ENCODE measurements at regions not wholly inside any gene's neighbourhood (a gene's known extent, or its start where the extent isn't known, plus 50 kb on each side); places are given as distances from the start of the nearest gene placed in this dataset.
A peak's percentile ranks its signal among the peaks of the same experiment; 100 is the strongest.

DNA sequence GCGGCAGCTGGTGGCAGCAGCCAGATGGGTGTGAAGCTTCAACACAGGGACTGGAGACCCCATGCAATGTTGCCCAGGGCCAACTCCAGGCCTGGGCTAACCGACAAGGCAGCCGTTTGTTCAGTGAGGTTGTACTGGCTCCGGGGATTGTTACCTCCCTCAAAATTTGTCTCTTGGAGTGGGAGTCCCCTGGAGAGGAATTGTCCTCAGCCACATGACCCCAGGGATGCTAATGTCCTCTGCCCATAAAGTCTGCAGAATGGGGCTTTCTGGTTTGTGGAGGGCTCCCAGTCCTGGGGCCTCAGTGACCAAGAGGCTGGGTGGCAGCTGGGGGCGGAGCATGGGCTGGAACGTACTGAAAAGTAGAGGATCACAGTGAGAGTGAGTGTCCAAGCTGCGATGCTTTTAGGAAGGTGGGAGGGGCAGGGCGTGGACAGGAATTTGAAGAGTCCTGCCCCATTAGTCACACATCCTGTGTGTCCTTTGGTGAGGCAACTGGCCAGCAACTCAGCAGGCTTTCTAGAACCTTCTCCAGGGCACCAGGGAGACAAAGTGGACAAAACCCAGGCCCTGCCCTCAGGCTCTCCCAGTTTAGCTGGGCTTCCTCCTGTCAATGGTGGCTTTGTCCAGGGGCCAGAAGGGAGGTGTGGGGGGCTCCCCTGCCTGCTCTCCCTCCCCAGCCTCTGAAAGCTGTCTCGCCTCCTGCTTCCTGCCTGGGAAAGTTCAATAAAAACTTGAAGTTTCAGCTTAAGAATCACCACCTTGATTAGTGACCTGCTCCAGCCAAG, 114.0 kb downstream of the NSG2 start:
- DNase-seq = no peak

DNA sequence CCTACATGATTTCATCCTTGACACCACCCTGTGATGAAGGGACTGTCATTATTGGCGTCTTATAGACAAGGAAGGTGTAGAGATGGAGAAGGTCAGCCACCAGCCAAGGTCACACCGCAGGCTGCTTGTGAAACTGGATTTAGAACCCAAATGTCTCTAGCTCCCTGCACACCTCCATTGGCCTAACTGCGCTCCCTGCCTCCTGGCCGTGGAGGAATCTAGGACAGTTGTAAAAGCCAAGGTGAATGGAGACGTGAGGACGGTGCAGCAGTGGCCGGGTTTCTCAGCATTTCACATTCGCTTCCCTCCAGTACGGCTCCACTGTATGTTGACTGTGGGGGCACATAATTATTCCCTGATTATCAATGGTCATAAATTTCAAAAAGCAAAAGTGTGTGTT, 119.9 kb downstream of the NSG2 start:
- no peak for DNase-seq

DNA sequence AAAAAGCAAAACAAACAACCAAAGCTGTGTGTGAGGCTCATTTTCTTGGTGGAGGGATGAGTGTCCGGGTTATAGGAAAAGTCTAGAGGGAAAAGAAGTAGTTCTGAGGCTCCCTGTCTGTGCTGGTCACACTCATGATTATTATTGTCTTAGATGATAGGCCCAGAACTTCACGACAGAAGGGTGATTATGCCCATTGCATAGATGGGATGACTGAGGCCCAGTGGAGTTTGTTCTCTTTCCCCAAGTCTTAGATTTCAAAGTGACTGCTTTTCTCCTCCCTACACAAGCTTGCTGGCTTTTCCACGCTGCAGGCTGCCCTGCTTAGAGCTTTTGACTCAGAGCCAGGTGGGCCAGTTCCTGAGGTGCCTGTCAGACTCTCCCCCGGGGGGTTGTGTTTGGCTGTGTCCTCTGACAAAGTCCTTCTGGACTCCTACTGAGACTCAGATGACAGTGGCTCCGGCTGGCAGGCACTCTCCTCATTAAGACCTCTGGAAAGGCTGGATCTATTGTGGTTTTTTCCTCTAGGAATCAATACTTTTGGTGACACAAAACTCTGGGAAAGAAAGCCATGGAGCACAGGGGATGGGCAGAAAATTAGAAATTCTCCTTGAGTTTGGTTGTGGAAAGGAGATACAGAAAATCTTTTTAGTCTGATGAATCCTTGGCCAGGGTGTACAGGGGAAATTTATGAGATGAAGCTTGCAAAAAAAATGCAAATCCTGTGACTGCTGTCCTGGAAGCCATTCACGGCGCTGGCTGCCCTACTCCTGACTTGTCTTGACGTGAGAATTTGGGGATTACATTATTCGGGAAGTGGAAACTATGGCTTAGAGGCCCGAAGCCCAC, 120.9 kb downstream of the NSG2 start:
- no peak for DNase-seq

DNA sequence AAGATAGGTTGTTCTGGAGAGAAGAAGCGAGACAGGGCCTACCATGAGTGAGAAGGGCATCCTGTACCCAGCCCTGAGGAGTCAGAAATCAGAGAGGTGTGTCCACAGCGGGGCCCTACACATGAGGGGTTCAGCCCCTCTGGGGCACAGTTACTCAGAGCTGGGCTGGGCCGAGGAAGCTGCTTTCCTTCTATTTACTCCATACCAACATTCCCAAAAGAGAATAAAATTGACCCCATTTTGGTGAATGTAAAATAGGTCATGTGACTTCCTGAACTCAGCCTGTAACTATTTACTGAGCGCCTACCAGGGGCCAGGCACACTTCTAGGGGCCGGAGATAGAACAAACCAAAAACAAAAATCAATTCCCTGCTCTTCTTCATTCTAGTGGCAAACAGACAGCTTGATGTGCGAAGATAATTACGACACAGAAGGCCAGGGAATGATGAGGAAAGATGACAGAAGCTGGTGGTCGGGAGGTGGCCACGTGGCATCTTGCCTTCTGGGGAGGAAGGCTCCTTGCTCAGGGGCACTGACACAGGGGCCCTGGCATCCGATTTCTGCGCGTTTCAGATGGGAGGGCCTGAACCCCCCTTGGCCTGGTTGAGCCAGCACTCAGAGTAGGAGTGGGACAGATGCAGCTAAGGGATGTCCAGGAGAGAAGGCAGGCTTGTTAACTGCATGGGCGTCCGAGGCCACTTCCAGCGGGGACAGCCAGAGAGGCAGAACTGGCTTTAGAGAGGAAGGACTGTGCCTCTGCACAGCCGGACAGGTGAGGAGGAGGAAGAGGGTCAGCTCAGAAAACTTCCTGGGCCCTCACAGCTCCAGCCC, 121.8 kb downstream of the NSG2 start:
- no peak for DNase-seq

DNA sequence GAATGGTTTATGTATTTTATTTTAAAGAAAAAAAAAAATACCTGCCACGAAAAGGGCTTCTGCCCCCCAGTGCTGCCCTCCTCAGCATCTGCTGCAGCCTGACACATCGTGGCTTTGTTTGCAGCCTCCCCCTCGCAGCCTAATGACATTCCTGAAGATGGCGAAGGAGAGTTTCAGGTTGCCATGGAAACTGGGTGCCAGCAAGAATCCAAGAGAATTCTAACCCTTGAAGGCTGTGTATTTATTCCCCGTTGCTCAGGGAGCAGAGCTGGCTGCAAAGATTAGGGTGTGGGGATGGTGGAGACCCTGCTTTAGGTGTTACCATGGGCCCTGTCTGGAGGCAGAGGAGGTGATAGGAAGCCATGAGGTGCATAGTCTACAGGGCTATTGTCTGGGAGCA, 126.6 kb downstream of the NSG2 start:
- no peak for DNase-seq

DNA sequence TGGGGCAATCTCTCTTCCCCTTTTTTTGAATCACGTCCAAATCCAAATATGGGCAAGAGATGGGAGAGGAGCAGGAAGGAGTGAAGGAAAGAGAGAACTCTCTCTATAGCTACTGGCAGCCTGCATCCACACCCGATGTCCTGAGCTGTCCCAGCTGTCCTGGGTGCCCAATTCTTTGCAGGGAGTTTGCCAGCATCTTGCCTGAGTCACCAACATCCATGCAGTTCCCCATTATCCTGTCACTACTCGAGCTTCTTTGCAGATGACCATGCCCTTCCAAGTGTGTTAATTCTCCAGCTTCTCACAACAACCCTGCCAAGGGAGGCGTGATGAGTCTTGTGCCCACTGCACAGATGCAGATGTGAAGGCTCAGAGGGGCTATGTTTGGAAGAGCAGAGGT, 127.1 kb downstream of the NSG2 start:
- no peak for DNase-seq

DNA sequence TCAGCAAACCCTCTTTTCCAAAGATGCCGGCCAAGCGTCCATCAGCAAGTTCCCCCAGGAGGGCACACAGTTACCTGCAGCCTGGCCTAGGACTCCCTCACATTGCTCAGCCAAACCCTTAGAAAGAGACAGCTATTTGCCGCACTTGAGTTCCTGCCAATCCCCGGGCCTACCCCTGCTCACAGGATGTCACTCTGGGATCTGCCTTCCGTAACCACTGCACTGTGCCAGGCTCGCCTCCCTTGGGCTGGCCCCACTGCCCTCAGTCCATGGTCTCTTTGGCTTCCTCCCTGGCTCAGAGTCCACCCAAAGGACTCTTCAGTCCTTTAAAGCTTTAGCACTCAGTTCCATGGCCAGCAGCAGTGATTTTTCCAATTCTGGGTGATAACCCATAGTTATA, 128.3 kb downstream of the NSG2 start:
- DNase-seq = no peak

DNA sequence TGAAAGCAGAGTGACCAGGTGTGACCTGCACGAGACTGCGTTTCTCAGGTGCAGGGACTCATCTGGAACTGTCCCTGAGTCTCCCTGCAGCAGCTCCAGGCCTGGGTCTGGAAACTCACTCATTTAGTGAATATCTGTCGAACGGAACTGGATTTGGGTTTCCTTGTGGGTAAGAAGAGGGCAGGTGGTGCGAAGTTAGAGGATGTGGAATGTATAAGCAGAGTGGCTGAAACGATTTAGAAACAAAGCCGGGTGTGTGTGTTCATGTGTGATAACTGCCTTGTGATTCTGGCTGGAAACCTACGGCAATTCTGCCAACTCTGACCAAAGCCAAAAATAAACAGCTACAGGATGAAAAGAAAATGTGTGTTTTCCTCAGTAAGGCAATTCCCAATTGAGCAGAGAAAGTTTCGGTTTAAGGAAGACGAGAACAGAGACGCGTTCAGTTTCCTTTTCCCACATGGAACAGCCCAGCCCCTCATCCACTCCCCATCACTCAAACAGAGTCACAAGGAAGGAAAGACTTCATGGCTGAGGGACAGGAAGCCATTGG, 130.3 kb downstream of the NSG2 start:
- DNase-seq = no peak

DNA sequence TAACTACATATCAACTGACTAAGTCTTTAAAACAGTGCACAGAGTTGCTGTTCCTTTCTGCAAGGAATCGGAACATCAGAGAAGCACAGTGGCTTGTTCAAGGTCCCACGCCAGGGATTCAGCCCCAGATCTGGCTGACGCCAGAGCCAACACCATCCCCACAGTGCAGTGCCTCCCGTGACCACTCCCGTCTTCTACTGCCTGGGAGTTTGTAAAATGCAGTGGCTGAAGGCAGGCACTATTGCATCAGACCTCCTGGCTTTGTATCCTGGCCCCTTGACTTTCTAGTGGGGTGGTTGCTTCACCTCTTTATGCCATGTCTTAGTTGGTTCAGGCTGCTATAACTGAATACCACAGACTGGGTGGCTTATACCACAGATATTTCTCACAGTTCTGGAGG, 131.0 kb downstream of the NSG2 start:
- no peak for DNase-seq

DNA sequence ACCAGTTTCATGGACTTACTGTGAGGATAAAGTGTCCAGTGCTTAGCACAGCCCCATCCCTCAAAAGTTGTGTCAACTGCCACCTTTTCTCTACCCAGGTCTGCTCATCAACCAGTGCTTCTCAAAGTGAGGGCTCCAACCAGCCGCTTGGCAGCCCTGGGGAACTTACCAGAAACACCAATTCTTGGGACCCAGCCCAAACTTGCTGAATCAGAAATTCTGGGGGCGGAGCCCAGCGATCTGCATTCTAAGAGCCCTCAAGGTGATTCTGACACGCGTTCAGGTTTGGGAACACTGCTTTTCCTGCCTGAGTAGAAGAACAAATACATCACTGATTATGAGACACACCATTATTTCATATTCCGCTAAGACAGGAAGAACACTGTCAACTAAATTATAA, 132.0 kb downstream of the NSG2 start:
- no peak for DNase-seq

DNA sequence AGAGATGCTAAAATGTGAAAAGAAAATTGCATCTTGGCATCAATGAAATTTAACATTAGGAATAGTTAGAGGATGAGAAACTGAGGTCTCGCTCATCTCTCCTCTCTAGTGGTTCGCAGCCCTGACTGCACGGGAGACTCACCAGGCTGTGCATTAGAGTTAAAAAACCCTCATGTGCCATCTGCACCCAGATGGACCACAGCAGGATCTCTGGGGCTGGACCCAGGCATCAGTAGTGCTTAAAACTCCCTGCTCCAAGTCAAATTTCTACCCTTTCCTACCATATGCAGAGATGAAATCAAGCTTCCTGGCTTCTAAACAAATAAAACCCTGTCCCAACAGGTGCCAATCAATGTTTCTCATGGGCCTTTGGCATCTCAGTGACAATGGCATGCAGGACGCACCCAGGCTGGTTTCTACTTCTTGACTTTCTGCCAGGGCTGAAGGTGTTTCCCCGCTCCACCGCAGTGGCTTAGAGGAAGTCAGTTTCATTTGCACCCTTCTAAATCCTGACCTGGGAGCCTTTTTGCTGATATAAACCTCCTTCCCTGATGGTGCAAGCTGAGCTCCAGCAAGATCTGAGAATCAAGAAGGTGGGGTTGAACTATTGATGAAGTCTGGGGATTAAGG, 132.6 kb downstream of the NSG2 start:
- DNase-seq = no peak

DNA sequence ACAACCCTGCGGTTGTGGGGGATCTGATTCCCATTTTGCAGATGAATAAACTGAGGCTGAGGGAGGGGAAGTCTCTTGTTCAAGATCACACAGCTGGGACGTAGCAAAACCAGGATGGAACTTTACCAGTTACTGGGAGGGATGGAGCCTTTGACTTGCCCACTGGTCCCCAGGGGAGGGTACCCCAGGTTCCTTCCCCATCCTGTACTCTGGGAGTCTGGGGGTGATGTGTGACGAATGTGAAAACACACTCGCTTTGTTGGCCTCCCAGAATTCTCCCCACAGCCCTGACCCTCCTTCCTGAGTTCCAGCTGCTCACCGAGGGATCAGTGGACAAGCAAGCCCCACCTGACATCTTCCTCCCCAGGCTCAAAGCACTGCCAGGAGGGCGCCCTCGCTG, 135.1 kb downstream of the NSG2 start:
- no peak for DNase-seq

DNA sequence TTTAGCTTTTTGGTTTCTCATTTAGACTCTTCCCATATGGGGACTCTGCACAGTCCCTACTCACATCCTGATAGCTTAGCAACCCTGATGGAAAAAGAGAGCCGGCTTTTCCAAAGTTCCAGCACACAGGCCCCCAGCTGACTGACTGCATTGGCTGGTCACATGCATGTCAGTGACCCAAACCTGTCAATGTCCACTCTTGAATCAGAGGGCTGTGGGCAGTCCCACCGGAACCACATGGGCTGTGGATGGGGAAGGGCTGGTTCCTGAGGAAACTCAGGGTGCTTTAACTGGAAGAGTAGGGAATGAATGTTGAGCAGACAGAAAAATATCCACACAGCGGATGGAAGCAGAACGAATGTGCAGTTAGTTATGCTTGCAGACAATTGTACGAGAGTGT, 136.6 kb downstream of the NSG2 start:
- DNase-seq = no peak

DNA sequence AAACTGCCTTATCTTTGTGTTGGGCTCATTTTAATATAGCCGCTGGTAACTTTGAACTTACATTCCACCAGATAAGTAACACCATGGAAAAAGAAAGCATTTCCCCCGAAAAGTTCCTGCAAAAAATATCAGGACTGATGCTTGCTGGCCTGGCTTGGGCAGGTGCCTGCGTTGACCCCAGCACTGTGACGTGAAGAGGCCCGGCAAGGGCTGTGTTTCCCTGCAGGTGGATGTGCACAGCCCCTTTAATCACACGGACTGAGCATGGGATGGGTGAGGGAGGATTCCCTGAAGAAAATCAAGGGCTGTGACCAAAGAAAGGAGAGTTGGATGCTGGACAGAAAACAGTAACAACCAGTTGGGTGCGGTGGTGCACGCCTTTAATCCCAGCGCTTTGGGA, 138.2 kb downstream of the NSG2 start:
- no peak for DNase-seq

DNA sequence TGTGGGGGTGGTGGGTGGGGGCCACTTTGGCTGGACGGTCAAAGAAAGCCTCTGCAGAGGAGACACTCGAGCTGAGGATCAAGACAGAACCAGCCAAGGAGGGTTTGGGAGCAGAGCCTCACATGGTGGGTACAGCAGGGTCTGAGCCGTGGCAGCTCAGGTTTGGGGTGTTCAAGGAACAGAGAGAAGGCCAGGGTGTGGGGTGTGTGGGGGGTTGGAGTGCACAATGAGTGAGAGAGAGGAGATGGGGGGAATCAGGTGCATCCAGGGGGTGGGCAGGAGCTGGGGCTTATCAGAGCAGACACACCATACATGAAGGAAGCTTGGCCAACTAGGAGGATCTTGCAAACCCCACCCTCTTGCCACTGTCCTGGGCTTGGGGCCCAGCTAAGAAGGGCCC, 140.0 kb downstream of the NSG2 start:
- no peak for DNase-seq

DNA sequence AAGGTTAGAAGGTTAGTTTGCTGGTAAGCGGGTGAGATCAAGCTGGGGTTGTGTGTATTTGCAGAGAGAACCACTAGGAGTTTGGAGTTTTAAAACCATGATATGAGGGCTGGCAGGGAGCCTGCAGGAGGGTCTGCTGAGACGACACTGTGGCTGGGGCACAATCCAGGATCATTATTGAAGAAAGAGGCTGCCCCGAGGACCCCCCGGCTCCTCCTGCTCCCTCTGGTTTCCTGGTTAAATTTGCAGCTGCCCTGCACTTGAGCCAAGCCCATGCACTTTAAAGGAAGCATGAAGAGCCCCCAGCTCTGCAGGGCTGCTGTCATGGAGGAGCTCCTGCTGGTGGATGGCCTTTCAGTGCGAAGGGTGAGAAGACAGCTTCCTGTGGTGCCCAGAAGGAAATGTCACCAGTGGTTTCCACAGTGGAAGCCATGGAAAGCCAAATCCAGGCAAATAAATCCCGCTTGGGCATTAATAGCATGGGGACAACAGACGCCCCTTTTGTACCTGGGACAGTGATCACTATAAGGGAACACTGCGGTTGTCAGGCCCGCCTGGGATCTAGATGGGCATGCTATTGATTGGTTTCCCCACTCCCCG, 140.7 kb downstream of the NSG2 start:
- no peak for DNase-seq

DNA sequence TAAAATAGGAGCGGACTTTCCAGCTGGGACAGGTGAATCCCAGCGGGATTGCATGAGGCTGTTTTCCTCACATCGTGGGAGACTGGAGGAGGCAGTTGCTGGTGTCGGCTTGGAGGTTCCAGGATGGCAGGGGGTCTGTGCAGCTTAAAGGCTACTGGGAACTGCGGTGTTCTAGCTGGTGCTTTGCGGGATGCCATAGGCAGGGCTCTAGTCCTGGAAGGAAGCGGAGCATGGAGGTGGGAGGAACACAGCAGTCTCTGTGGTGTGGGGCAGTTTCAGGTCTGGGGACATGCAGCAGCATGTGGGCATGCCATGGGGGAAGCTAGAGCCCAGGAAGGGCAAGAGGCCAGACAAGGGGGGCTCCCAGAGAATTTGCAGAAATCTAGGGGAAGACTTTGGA, 141.5 kb downstream of the NSG2 start:
- no peak for DNase-seq

DNA sequence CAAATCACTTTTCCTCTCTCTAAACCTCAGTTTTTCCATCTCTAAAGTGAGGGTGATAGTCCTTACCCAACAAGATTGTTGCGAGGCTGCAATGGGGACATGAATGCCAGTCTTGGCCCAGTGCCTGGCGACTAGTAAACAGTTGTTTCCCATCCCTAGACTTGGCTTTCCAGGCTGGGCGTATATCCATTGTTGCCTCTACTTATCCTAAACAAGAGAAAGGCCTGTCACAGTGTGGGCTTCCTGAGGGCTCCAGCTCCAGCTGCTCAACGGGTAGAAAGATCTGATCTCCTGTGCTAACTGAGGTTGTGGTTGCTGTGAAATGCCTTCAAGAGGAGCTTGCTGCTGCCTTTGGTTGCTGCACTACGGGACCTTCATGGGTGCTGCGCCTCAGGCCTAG, 142.0 kb downstream of the NSG2 start:
- no peak for DNase-seq

DNA sequence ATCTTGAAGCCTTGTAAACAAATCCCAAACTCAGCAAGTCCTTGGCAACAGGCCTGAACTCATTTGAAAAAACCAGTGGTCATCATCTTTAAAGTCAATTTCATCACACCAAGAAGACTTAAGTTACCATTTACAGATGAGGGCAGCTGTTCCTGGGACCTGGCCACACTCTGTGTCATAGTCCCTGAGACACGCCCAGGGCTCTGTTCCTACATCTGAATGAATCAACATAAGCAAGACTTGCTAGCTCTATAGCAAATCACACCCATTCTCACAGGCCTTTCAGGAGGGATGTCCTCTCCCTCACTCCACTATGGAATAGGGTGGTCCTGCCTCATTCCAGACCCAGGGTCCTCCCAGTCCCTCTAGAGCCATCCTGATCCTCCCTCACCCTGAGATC, 142.8 kb downstream of the NSG2 start:
- no peak for DNase-seq

DNA sequence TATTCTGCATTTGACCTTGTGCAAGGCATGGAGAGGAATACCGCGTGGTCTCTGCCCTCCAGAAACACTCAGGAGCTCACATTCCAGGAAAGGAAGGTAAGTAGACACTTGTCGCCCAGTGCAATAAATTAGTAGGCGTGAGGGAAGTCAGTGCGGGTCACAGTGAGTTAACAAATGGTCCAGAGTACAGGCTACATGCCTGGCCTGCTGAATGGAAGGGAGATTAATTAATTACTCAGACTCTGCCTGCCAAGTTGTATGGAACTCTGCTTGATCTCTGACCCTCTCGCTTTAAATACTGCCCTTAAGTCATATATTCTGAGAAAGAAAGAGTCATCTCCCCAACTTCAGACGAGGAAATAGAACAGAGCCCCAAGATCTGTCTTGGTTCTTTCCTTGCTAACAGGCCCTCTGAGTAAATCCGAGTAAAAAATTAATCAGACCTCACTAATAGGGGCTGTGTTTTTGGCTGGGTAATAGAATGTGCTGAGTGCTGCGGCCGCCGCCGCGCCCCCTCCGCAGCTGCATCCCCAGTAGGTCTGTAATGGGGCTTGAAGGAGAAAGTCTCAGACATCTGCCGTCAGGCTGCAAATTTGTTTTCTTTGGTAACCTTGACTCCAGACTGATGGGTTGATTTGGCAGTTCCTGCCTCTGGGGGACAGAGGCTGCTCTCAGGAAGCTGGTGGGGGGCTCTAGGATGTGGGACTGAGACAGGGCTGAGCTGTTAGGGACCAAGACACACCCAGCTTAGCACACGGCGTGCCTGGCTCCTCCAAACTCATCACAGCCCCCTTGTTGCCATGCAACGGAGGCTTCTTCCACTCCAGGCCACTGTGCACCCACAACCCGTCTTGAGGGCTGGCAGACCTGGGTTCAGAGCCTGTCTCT, 144.4 kb downstream of the NSG2 start:
- peak; percentile 11 for DNase-seq

DNA sequence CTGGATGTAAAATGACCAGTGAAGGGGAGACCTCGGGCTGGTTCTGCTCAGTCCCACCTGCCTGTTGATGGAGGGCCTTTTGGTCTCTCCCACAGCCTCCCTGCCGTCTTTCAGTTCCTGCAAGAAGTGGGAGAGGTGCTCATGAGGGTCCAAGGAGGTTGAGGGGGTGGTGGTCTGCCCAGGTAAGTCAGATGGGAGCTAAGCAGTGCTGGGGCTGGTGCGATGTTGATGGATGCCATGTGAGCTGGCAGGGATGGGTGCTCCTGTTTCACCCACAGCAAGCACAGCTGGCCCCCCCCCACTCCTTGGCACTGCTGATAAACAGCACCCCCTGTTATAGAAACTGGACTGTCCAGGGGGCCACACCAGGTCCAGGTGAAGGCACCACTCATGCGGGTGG, 145.6 kb downstream of the NSG2 start:
- no peak for DNase-seq

All from NCI-H510A (cell line).